IPS-15b (cell line): ENCODE measurements at regions not wholly inside any gene's neighbourhood (a gene's known extent, or its start where the extent isn't known, plus 50 kb on each side); places are given as distances from the start of the nearest gene placed in this dataset.

Source experiments
- H3K27me3 ChIP-seq: one replicate; pipeline ENCODE4 v1.6.1; 2013; ENCODE audit warnings: low read length; ENCODE audit not compliant: control insufficient read depth, insufficient read depth
- H3K36me3 ChIP-seq: one replicate; pipeline ENCODE4 v1.6.1; 2013; ENCODE audit warnings: low read length; ENCODE audit not compliant: control insufficient read depth, insufficient read depth
- H3K4me1 ChIP-seq: one replicate; pipeline ENCODE4 v1.6.1; 2013; ENCODE audit warnings: mild to moderate bottlenecking, low read length; ENCODE audit not compliant: control insufficient read depth, insufficient read depth
- H3K4me3 ChIP-seq: one replicate; pipeline ENCODE4 v1.5.1; 2013; ENCODE audit warnings: low read depth, low read length
- H3K9ac ChIP-seq: one replicate; pipeline ENCODE4 v1.6.1; 2013; ENCODE audit warnings: low read depth, mild to moderate bottlenecking, low read length
- H3K9me3 ChIP-seq: one replicate; pipeline ENCODE4 v1.6.1; 2013; ENCODE audit warnings: mild to moderate bottlenecking, low read length; ENCODE audit not compliant: control insufficient read depth, insufficient read depth

DNA sequence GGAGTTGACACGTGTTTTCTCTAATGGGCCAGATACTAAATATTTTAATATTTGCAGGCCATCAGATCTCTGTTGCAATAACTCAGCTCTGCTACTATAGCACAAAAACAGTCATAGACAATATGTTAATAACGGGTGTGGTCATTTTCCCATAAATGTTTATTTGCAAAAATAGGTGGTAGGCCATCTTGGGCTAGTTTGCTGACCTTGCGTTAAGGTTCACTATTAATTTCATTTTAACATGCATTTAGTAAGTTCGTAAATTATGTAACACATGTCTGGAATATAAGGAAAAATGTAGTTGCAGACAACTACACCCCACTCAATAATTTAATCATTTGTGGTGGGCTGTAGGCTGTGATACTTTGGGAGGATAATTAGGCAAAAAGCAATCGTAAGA is 577.8 kb downstream of the PKHD1 start:
- no peaks in the 10 kb centered on the region for H3K9me3 ChIP-seq
- no peak overlapping the region for H3K9ac ChIP-seq
- H3K4me1 ChIP-seq = no peaks in the 10 kb centered on the region
- H3K27me3 ChIP-seq = no peaks in the 10 kb centered on the region
- H3K4me3 ChIP-seq = no peak overlapping the region
- no peaks in the 10 kb centered on the region for H3K36me3 ChIP-seq

DNA sequence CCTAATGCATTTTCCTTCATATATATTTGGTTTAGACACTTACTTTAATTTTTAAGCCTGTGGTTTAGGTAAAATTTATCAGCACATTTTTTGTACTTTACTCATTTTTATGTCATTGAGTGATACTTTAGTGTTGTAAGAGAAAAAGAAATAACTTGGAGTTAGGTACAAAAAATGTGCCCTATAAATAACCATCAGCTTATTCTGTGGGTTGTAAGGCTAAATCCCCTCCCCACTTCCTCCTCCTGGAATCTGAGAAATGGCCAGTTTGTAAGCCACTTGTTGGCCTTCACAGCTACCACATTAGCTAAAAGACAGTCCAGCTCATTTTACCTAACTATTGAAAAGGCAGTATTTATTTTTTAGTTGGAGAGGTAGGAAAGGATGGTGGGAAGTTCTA is 576.3 kb downstream of the PKHD1 start:
- Histone ChIP-seq H3K4me1 (no peaks in the 10 kb centered on the region), H3K9ac (no peak overlapping the region), H3K9me3 (no peaks in the 10 kb centered on the region), H3K27me3 (peaks cover 2% of the 10 kb centered on the region), H3K36me3 (no peaks in the 10 kb centered on the region), H3K4me3 (no peak overlapping the region)

DNA sequence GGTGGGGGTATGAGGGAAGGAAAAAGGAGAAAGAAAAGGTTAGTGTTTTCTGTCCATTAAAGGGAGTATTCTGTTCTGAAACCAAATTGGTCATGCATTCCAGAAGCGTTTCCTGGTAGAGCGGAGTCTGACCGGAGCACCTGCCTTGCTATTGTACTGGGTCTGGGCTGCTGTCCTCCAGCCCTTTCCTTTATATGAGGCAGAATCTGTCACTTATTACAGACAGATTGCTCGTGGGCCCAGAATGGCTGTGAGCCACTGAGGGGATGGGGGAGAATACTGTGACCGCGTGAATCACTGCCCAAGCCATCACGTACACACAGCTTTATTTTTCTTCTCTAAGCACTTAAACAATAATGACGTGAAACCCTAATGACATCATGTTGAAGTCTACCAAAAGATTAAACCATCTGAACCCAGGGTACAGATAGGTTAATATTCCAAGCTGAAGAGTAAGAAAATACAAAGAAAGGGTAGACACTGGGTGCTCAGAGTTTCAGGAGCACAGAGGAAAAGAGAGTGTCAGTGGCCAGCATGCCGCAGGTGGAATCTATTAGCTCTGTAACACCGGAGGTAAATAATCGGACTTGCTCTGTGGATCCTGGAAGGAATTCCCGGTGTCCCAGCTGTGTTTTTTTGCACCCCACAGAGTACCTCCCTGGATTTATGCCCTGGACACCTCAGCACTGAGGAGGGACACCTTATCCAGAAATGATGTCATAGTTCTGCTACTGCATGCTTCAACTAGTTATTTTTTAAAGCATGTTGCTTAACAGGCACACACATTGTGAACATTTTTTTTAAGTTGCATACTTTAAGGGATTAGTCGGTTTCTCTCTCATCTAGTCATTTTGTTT is 573.3 kb downstream of the PKHD1 start:
- Histone ChIP-seq H3K9me3 (no peaks in the 10 kb centered on the region), H3K9ac (no peak overlapping the region), H3K36me3 (no peaks in the 10 kb centered on the region), H3K4me3 (no peak overlapping the region), H3K4me1 (no peaks in the 10 kb centered on the region), H3K27me3 (peaks cover 20% of the 10 kb centered on the region)

GRCh38 chr6:51514748-51515402 is 572.5 kb downstream of the PKHD1 start:
- Histone ChIP-seq H3K36me3 (no peaks in the 10 kb centered on the region), H3K4me3 (no peak overlapping the region), H3K4me1 (no peaks in the 10 kb centered on the region), H3K9me3 (no peaks in the 10 kb centered on the region), H3K27me3 (peaks cover 21% of the 10 kb centered on the region), H3K9ac (no peak overlapping the region)

GRCh38 chr6:51526049-51526448 is 561.4 kb downstream of the PKHD1 start:
- no peaks in the 10 kb centered on the region for H3K36me3 ChIP-seq
- no peak overlapping the region for H3K9ac ChIP-seq
- no peaks in the 10 kb centered on the region for H3K9me3 ChIP-seq
- no peak overlapping the region for H3K4me3 ChIP-seq
- peaks cover 22% of the 10 kb centered on the region for H3K27me3 ChIP-seq
- no peaks in the 10 kb centered on the region for H3K4me1 ChIP-seq

GRCh38 chr6:51526922-51527321 is 560.5 kb downstream of the PKHD1 start:
- no peak overlapping the region for H3K4me3 ChIP-seq
- H3K4me1 ChIP-seq = no peaks in the 10 kb centered on the region

GRCh38 chr6:51528556-51528955 is 558.9 kb downstream of the PKHD1 start:
- Histone ChIP-seq H3K9ac (no peak overlapping the region), H3K4me3 (no peak overlapping the region), H3K9me3 (no peaks in the 10 kb centered on the region), H3K4me1 (no peaks in the 10 kb centered on the region), H3K27me3 (no peaks in the 10 kb centered on the region), H3K36me3 (no peaks in the 10 kb centered on the region)

More at GRCh38 chr6:51526922-51527321, 560.5 kb downstream of the PKHD1 start:
- no peaks in the 10 kb centered on the region for H3K36me3 ChIP-seq
- peaks cover 13% of the 10 kb centered on the region for H3K27me3 ChIP-seq
- H3K9ac ChIP-seq = no peak overlapping the region
- H3K9me3 ChIP-seq = no peaks in the 10 kb centered on the region

DNA sequence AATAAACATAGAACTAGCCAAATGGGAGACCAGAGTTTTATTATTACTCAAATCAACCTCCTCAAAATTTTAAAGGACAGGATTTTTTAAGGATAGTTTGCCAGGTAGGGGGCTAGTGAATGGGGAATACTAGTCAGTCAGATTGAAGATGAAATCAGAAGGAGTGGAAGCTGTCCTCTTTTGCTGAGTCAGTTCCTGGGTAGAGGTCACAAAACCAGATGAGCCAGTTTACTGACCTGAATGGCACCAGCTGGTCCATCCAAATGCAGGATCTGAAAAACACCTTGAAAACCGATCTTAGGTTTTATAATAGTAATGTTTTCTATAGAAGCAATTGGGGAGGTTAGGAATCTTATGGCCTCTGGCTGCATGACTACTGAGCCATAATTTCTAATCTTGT is 558.2 kb downstream of the PKHD1 start:
- Histone ChIP-seq H3K9ac (no peak overlapping the region), H3K9me3 (no peaks in the 10 kb centered on the region), H3K36me3 (no peaks in the 10 kb centered on the region), H3K4me1 (no peaks in the 10 kb centered on the region), H3K27me3 (no peaks in the 10 kb centered on the region), H3K4me3 (no peak overlapping the region)

GRCh38 chr6:51531623-51532022 is 555.8 kb downstream of the PKHD1 start:
- Histone ChIP-seq H3K4me1 (no peaks in the 10 kb centered on the region), H3K9me3 (no peaks in the 10 kb centered on the region), H3K4me3 (no peak overlapping the region)

GRCh38 chr6:51533962-51534361 is 553.5 kb downstream of the PKHD1 start:
- H3K27me3 ChIP-seq = no peaks in the 10 kb centered on the region

More at GRCh38 chr6:51531623-51532022, 555.8 kb downstream of the PKHD1 start:
- no peak overlapping the region for H3K9ac ChIP-seq
- H3K27me3 ChIP-seq = no peaks in the 10 kb centered on the region
- no peaks in the 10 kb centered on the region for H3K36me3 ChIP-seq

DNA sequence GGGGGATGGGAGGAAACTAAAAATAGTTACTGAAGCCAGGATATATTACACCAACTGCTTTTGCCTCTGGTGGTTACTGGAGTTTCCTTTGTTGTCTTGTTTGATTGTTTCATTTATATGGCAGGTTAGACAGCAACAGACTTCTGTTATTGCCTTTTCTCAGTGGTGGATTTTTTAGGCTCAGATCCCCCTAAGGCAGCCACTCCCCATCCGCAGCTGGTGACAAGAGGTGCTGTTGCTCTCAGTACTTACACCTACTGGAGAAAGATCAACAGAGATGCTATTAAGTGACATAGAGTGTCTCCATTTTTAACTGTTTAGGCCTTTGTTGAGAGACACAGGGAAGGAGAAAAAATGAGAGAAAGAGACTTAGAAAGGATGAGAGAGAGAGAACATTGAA is 552.1 kb downstream of the PKHD1 start:
- no peaks in the 10 kb centered on the region for H3K36me3 ChIP-seq
- no peak overlapping the region for H3K9ac ChIP-seq
- no peaks in the 10 kb centered on the region for H3K9me3 ChIP-seq
- peaks cover 5% of the 10 kb centered on the region for H3K4me1 ChIP-seq
- no peaks in the 10 kb centered on the region for H3K27me3 ChIP-seq
- H3K4me3 ChIP-seq = no peak overlapping the region

More at GRCh38 chr6:51533962-51534361, 553.5 kb downstream of the PKHD1 start:
- H3K4me1 ChIP-seq = no peaks in the 10 kb centered on the region
- no peak overlapping the region for H3K9ac ChIP-seq
- no peak overlapping the region for H3K4me3 ChIP-seq
- no peaks in the 10 kb centered on the region for H3K9me3 ChIP-seq
- H3K36me3 ChIP-seq = no peaks in the 10 kb centered on the region

- Histone ChIP-seq H3K4me1 (peaks cover 5% of the 10 kb centered on the region), H3K9ac (no peak overlapping the region), H3K27me3 (no peaks in the 10 kb centered on the region), H3K4me3 (no peak overlapping the region), H3K36me3 (no peaks in the 10 kb centered on the region), H3K9me3 (no peaks in the 10 kb centered on the region)
Observed at GRCh38 chr6:51536728-51537127, 550.7 kb downstream of the PKHD1 start.
